GM19324 (cell line): ENCODE measurements at regions not wholly inside any gene's neighbourhood (a gene's known extent, or its start where the extent isn't known, plus 50 kb on each side); places are given as distances from the start of the nearest gene placed in this dataset.

Source experiments
- ATAC-seq: cut with Tn5 transposase; IDR thresholded peaks from one replicate; pipeline ENCODE4 v1.9.1; 2021; ENCODE audit warnings: mild to moderate bottlenecking, moderate library complexity; ENCODE audit not compliant: unreplicated experiment, low FRiP score

GRCh38 chr13:99122171-99122570 is 78.5 kb upstream of the UBAC2 start:
- no peak for ATAC-seq

DNA sequence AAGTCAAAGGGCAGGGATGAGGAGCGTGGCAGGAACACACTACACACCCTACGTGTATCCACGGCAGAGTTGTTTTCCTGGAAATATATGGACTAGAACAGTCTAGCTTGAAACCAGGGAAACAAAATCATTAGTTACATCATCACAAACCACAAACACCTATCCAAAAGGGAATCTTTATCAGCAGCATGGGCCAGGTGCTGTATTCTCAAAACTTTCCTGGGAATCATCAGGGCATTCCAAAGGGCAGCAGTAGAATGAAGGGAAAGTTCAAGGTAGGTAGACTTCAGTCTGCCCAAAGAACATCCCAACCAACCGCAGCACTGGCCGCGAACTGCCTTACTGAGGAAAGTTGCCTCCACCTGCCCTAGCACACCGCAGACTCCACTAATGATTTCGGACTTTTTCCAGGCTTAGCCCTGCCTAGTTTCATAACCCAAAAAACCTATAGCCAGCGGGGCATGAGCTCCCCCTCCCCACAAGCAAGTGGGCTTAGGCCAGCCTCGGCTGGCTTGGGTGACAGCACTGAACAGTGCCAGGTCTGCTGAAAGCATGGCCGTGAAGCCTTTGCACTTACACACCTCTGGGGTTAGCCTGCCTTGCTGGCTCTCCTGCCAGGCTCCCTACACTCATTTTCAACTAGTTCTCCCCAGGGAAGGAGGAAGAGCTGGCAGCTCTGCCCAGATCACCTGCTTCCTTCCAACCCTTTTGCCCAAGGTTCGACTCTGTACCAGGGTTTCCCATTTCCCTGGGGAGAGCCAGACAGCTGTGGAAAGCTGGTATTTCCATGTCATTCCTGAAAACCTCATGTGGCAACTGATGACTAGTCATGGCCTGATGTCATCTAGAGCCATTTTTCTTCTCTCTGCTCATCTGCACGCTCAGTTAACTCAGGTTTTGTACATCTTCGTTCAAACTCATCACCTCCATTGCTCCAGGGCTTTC is 77.3 kb upstream of the UBAC2 start:
- no peak for ATAC-seq

- ATAC-seq = no peak
These were observed 76.6 kb upstream of the UBAC2 start for GRCh38 chr13:99124046-99124400.

- ATAC-seq = no peak
These were observed 75.8 kb upstream of the UBAC2 start for GRCh38 chr13:99124794-99125316.

GRCh38 chr13:99125326-99125915 is 75.2 kb upstream of the UBAC2 start:
- no peak for ATAC-seq

GRCh38 chr13:99126821-99127220 is 73.8 kb upstream of the UBAC2 start:
- ATAC-seq = no peak

DNA sequence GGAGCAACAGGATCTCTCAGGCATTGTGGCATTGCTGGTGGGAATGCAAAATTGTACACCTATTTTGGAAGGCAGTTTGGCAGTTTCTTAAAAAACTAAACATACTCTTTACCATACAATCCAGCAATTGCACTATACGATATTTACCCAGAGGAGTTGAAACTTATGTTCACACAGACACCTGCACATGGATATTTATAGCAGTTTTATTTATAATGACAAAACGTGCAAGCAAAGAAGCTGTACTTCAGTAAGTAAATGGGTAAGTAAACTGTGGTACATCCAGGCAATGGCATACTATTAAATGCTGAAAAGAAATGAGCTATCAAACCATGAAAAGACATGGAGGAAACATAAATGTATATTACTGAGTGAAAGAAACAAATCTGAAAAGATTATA is 71.6 kb upstream of the UBAC2 start:
- ATAC-seq = no peak

DNA sequence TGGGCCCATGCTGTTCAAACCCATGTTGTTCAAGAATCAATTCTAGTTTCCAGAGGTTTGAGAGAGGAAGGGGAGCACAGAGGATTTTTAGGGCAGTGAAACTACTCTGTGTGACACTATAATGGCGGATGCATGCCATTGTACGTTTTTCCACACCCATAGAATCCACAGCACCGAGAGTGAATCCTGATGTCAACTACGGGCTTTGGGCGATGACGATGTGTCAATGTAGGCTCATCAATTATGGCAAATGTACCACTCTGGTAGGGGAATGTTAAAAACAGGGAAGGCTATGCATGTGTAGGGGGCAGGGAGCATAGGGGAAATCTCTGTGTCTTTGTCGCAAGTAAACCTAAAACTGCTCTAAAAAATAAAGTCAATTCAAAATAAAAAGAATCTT is 70.7 kb upstream of the UBAC2 start:
- ATAC-seq = no peak

DNA sequence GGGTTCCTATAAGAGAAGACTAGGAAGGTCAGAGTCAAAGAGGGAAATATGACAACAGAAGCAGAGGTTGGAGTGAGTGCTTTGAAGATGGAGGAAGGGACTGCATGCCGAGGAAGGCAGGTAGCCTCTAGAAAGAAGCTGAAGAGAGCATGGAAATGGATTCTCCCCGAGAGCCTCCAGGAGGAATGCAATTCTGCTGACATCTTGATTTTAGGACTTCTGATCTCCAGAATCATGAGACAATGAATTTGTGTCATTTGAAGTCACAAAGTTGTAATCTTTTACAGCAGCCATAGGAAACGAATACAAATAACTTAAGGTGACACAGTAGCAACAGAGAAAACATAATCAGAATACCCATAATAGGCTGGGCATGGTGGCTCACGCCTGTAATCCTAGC is 69.2 kb upstream of the UBAC2 start:
- no peak for ATAC-seq

DNA sequence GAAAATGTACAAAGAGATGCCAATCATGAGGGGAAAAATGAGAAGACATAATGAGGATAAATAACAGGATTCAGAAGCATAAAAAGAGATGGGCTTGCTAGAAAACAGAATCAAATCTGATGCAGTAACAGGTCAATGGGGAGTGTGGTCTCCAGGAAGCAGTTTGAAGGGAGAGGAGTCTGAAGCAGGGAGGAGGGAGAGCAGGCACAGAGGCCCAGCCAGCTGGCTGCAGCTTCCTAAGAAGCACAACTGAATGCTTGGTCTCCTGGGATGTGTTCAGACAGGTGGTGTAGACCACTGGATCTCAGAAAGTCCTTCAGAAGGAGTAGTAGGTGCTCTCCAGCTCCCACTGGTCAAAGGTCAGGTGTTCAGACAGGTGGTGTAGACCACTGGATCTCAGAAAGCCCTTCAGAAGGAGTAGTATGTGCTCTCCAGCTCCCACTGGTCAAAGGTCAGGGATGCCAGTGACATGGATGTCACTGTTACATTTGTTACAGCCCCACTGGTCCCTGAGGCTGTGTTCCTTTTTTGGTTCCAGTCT is 68.3 kb upstream of the UBAC2 start:
- no peak for ATAC-seq

DNA sequence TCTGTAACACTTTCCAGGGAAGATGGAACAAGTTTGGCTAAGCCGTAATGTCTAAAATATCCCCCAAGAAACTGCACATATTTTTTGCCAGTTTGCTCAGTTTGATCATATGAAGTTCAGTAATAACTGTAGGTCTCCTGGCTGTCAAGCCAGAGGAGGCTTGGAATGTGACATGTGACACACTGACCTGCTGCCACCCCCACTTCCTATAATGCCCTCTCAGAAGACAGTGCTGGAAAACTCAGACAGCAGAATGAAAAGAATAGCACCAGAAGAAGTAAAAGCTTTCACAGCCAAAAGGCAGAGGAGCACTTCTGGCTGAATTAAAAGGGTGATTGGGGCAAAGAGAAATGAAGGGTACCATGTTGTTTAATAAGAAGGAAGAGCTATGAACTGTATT is 67.4 kb upstream of the UBAC2 start:
- ATAC-seq = no peak

- no peak for ATAC-seq
These were observed 66.8 kb upstream of the UBAC2 start for GRCh38 chr13:99133848-99134247.

DNA sequence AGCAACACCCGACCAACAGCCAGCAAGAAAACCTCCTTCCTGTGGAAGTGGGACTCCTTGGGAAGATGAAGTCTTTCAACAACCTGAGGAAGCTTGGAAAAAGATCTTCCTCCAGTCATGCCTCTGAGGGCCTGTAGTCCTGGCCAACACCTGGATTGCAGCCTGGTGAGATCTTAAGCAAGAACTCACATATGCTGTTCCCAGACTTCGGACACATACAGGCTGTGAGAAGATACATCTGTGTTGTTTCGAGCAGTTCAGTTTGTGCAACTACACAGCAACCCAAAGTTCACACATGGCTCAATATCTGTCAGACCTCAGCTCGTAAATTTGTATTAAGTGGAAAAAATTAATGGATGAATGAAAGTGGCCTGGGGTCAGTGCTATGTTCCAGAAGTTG is 65.1 kb upstream of the UBAC2 start:
- no peak for ATAC-seq

- no peak for ATAC-seq
These were observed 64.2 kb upstream of the UBAC2 start for GRCh38 chr13:99136427-99136954.

DNA sequence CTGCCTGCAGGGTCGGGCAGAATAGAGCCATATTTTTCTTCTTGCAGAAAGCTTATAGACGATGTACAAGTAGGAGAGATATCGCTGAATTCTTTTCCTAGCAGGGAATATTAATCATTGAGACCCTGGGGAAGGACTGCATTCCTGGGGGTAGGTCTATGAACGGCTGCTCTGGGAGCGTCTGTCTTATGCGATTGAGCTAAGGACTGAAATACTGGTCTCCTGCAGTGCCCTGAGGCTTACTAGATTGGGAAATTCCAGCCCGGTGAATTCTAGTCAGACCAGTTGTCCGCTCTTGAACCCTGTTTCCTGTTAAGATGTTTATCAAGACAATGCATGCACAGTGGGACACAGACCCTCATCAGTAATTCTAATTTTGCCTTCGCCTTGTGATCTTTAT is 59.8 kb upstream of the UBAC2 start:
- ATAC-seq = no peak

DNA sequence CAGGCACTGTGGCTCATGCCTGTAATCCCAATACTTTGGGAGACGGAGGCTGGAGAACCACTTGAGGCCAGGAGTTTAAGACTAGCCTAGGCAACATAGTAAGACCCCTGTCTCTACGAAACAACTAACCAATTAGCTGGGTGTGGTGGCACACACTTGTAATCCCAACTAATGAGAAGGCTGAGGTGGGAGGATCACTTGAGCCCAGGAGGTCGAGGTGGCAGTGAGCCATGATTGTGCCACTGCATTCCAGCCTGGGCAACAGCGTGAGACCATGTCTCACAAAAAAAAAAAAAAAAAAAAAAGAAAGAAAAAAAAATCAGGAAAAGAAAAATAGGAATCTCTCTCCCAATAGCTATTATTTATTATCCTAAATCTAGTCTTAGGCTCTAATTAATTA is 56.8 kb upstream of the UBAC2 start:
- ATAC-seq = no peak

- no peak for ATAC-seq
These were observed 56.3 kb upstream of the UBAC2 start for GRCh38 chr13:99144306-99144705.

DNA sequence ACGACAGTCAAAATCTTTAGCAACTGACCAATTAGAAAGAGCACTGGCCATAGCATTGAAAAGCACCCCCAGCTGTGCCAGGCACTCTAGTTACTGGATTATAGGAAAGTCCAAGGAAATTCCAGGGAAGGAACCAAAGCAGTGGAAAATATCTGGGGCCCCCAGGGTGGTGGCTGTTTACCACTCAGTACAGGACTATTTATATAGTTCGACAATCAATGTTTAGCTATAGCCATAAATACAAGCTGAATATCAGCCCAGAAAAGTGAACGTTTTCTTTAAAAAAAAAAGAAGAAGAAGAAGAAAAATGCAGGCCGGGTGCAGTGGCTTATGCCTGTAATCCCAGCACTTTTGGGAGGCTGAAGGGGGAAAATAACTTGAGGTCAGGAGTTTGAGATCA is 55.2 kb upstream of the UBAC2 start:
- no peak for ATAC-seq

DNA sequence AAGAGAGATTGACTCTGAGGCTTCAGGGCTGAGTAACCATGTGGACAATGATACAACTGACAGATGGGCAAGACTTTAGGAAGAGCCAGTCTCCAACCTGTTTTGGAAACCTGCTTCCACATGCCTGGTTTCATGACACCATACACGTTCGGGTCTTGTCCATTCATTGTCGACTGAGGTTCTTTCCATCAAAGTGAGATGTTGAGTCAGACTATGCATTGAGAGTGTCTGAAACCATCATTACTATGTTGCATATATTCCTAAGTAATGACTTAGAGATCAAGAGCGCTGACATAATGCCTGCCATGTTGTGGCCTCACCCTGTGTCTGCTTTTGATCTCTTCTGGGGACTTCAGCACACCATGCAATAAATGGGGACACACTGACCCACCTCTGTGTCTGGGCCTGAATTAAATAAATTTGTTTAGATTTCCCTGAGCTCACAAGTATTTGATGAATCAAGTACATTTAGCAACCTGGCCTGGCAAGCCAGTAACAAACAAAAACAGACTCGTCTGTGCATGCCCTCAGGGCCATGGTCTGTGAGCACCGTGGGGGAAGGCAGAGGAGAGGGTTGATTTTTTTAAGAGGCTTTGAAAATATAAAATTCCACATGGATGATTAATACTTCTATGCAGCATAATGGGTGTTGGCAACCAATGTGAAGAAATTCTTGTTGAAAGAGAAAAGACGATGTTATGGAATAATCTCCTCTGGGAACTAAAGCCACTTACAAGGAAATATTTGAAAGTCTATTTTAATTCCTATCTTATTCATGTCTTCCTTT is 49.9 kb upstream of the UBAC2 start:
- no peak for ATAC-seq
